Liver (tissue), 3 donors: ENCODE measurements at regions not wholly inside any gene's neighbourhood (a gene's known extent, or its start where the extent isn't known, plus 50 kb on each side); places are given as distances from the start of the nearest gene placed in this dataset.

Experiments used
- CTCF ChIP-seq: fragments of 150-350 bp; IDR thresholded peaks from 2 replicates; pipeline ENCODE4 v1.5.1; 2017; ENCODE audit warnings: improper control_type of control experiment, low read depth, low read length; ENCODE audit not compliant: missing input control
- EGR1 ChIP-seq, 2 donors: IDR thresholded peaks; 2 replicates each; pipeline ENCODE4 v1.6.1; 2016 to 2018; ENCODE audit warnings: antibody characterized with exemption in 2 of 2, low read depth in 2 of 2
- FOXA1 ChIP-seq: IDR thresholded peaks from 2 replicates; pipeline ENCODE4 v1.6.1; 2016; ENCODE audit warnings: antibody characterized with exemption
- FOXA2 ChIP-seq: IDR thresholded peaks from 2 replicates; pipeline ENCODE4 v1.6.1; 2016; ENCODE audit warnings: antibody characterized with exemption
- GABPA ChIP-seq, 2 donors: IDR thresholded peaks in 1 of 2; conservative IDR thresholded peaks in 1 of 2; 2 replicates each; pipeline ENCODE4 v1.6.1; 2016; ENCODE audit warnings: antibody characterized with exemption in 2 of 2, mild to moderate bottlenecking in 1 of 2, moderate library complexity in 1 of 2
- HNF4A ChIP-seq, 2 donors: conservative IDR thresholded peaks; 2 replicates each; pipeline ENCODE4 v1.6.1; 2016; ENCODE audit warnings: antibody characterized with exemption in 2 of 2, mild to moderate bottlenecking in 2 of 2
- JUND ChIP-seq, 2 donors: IDR thresholded peaks; 2 replicates each; pipeline ENCODE4 v1.6.1; 2016; ENCODE audit warnings: antibody characterized with exemption in 2 of 2
- RXRA ChIP-seq, 2 donors: IDR thresholded peaks; 2 replicates each; pipeline ENCODE4 v1.6.1; 2017 to 2018; ENCODE audit warnings: antibody characterized with exemption in 2 of 2, mild to moderate bottlenecking in 1 of 2
- SP1 ChIP-seq: IDR thresholded peaks from 2 replicates; pipeline ENCODE4 v1.6.1; 2018; ENCODE audit warnings: antibody characterized with exemption, mild to moderate bottlenecking
- TAF1 ChIP-seq: conservative IDR thresholded peaks from 2 replicates; pipeline ENCODE4 v1.6.1; 2016; ENCODE audit warnings: antibody characterized with exemption, mild to moderate bottlenecking
- YY1 ChIP-seq: IDR thresholded peaks from 2 replicates; pipeline ENCODE4 v1.6.1; 2016; ENCODE audit warnings: antibody characterized with exemption, mild to moderate bottlenecking
- ZBTB33 ChIP-seq: IDR thresholded peaks from 2 replicates; pipeline ENCODE4 v1.6.1; 2016; ENCODE audit warnings: antibody characterized with exemption
- TF ChIP-seq, protein P1 (sequence below): IDR thresholded peaks from 2 replicates; pipeline ENCODE4 v1.6.1; 2016; ENCODE audit warnings: antibody characterized with exemption
- TF ChIP-seq, protein P2 (sequence below): IDR thresholded peaks from 2 replicates; pipeline ENCODE4 v1.6.1; 2016; ENCODE audit warnings: antibody characterized with exemption, mild to moderate bottlenecking
- donor health status: healthy.
- donor health status: healthy.

DNA sequence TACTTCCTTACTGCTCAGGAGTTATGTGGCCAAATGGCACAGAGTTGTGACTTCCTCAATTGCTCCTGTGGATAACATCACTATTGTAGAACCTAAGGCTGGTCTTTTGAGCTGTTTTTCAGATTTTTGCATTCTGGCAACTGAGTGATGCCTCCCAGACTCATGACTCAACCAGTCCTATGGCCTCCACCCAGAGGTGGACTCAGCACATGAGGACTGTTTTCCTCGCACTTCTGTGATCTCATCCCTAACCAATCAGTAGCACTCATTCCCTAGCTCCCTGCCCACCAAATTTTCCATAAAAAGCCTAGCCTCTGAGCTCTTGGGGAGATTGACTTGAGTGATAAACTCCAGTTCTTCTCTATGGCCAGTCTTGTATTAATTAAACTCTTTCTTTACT lies 407.9 kb upstream of the TNP1 start:
- TF ChIP-seq CTCF (no peak), HNF4A (conservative IDR thresholded peaks at IDR 0.05) (no peak), RXRA (IDR thresholded peaks at IDR 0.05) (no peak), YY1 (no peak), TAF1 (no peak), EGR1 (IDR thresholded peaks at IDR 0.05; ENCODE audit: low read depth in 2 of 2) (no peak), GABPA (IDR thresholded peaks at IDR 0.05 in 1 of 2, conservative IDR thresholded peaks at IDR 0.05 in 1 of 2) (no peak), JUND (IDR thresholded peaks at IDR 0.05) (no peak), SP1 (no peak), ZBTB33 (no peak), FOXA1 (no peak), FOXA2 (no peak)
- TF ChIP-seq, protein P1, sequence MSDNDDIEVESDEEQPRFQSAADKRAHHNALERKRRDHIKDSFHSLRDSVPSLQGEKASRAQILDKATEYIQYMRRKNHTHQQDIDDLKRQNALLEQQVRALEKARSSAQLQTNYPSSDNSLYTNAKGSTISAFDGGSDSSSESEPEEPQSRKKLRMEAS: no peak
- TF ChIP-seq, protein P2, sequence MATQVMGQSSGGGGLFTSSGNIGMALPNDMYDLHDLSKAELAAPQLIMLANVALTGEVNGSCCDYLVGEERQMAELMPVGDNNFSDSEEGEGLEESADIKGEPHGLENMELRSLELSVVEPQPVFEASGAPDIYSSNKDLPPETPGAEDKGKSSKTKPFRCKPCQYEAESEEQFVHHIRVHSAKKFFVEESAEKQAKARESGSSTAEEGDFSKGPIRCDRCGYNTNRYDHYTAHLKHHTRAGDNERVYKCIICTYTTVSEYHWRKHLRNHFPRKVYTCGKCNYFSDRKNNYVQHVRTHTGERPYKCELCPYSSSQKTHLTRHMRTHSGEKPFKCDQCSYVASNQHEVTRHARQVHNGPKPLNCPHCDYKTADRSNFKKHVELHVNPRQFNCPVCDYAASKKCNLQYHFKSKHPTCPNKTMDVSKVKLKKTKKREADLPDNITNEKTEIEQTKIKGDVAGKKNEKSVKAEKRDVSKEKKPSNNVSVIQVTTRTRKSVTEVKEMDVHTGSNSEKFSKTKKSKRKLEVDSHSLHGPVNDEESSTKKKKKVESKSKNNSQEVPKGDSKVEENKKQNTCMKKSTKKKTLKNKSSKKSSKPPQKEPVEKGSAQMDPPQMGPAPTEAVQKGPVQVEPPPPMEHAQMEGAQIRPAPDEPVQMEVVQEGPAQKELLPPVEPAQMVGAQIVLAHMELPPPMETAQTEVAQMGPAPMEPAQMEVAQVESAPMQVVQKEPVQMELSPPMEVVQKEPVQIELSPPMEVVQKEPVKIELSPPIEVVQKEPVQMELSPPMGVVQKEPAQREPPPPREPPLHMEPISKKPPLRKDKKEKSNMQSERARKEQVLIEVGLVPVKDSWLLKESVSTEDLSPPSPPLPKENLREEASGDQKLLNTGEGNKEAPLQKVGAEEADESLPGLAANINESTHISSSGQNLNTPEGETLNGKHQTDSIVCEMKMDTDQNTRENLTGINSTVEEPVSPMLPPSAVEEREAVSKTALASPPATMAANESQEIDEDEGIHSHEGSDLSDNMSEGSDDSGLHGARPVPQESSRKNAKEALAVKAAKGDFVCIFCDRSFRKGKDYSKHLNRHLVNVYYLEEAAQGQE: no peak
